HG03457 (cell line): ENCODE measurements at regions not wholly inside any gene's neighbourhood (a gene's known extent, or its start where the extent isn't known, plus 50 kb on each side); places are given as distances from the start of the nearest gene placed in this dataset.

Experiments used
- ATAC-seq: cut with Tn5 transposase; IDR thresholded peaks from one replicate; pipeline ENCODE4 v1.9.1; 2021; ENCODE audit warnings: moderate number of reproducible peaks; ENCODE audit not compliant: unreplicated experiment

- no peak for ATAC-seq
Measured at GRCh38 chr6:81822568-81822967, 70.1 kb upstream of the TENT5A start.

GRCh38 chr6:81821449-81821848, 69.0 kb upstream of the TENT5A start:
- ATAC-seq = no peak

- ATAC-seq = no peak
Measured at GRCh38 chr6:81820980-81821379, 68.5 kb upstream of the TENT5A start.

GRCh38 chr6:81820422-81820821, 67.9 kb upstream of the TENT5A start:
- no peak for ATAC-seq

GRCh38 chr6:81819767-81820166, 67.3 kb upstream of the TENT5A start:
- ATAC-seq = no peak

- ATAC-seq = peak; percentile 50
Measured at GRCh38 chr6:81818901-81819361, 66.5 kb upstream of the TENT5A start.

- no peak for ATAC-seq
Measured at GRCh38 chr6:81816380-81816779, 63.9 kb upstream of the TENT5A start.

- ATAC-seq = no peak
Measured at GRCh38 chr6:81814370-81815076, 62.0 kb upstream of the TENT5A start.

GRCh38 chr6:81813305-81813704, 60.8 kb upstream of the TENT5A start:
- ATAC-seq = no peak

GRCh38 chr6:81812401-81812800, 59.9 kb upstream of the TENT5A start:
- ATAC-seq = no peak

GRCh38 chr6:81808851-81809570, 56.5 kb upstream of the TENT5A start:
- ATAC-seq = no peak

GRCh38 chr6:81806793-81807565, 54.5 kb upstream of the TENT5A start:
- no peak for ATAC-seq

- no peak for ATAC-seq
Measured at GRCh38 chr6:81802356-81802755, 49.9 kb upstream of the TENT5A start.
